CD14-positive monocyte (primary cell): ENCODE measurements at regions not wholly inside any gene's neighbourhood (a gene's known extent, or its start where the extent isn't known, plus 50 kb on each side); places are given as distances from the start of the nearest gene placed in this dataset.

Source experiments
- DNase-seq, 3 donors: peaks; one replicate each; pipeline ENCODE4 v3.0.0-alpha.2; 2011 to 2022
- H2AFZ ChIP-seq: 2 replicates; pipeline ENCODE4 v1.6.0; 2012; ENCODE audit warnings: mild to moderate bottlenecking, low read depth, low read length, inconsistent platforms; ENCODE audit not compliant: insufficient read depth, poor library complexity, severe bottlenecking
- H3K27ac ChIP-seq, 2 donors: 1 replicate in 1 of 2; 2 replicates in 1 of 2; pipeline ENCODE4 v1.5.1; 2012 to 2013; ENCODE audit warnings: low read length in 2 of 2, control low read depth in 1 of 2, inconsistent platforms in 1 of 2, low read depth in 1 of 2, mild to moderate bottlenecking in 1 of 2
- H3K27me3 ChIP-seq, 2 donors: one replicate each; pipeline versions ENCODE4 v1.6.0 to v1.6.1; 2011 to 2013; ENCODE audit warnings: low read length in 2 of 2; ENCODE audit not compliant: control insufficient read depth in 2 of 2, insufficient read depth in 2 of 2
- H3K36me3 ChIP-seq, 2 donors: replicated peaks in 1 of 2; 1 replicate in 1 of 2; 2 replicates in 1 of 2; pipeline versions ENCODE4 v1.5.1 to v1.6.1; 2012 to 2013; ENCODE audit warnings: low read length in 2 of 2, control low read depth in 1 of 2, inconsistent platforms in 1 of 2, mild to moderate bottlenecking in 1 of 2; ENCODE audit not compliant: insufficient read depth in 2 of 2, control insufficient read depth in 1 of 2
- H3K4me1 ChIP-seq, 2 donors: 1 replicate in 1 of 2; 2 replicates in 1 of 2; pipeline versions ENCODE4 v1.5.1 to v1.6.1; 2012 to 2013; ENCODE audit warnings: low read length in 2 of 2, control low read depth in 1 of 2, inconsistent platforms in 1 of 2, mild to moderate bottlenecking in 1 of 2, moderate library complexity in 1 of 2; ENCODE audit not compliant: insufficient read depth in 2 of 2, control insufficient read depth in 1 of 2
- H3K4me2 ChIP-seq: replicated peaks from 2 replicates; pipeline ENCODE3; 2012; ENCODE audit warnings: low read length, moderate library complexity, mild to moderate bottlenecking; ENCODE audit not compliant: poor library complexity, severe bottlenecking; ENCODE audit errors: extremely low read depth
- H3K4me3 ChIP-seq, 3 experiments: fragments of 200-600 bp in 1 of 3; sonication (generic) in 1 of 3; replicated peaks in 1 of 3; 1 replicate in 2 of 3; 2 replicates in 1 of 3; pipeline ENCODE4 v1.5.1; 2011 to 2013; ENCODE audit warnings: low read length in 3 of 3, mild to moderate bottlenecking in 3 of 3, control low read depth in 2 of 3, low read depth in 2 of 3, inconsistent platforms in 1 of 3, moderate library complexity in 1 of 3
- H3K79me2 ChIP-seq: 2 replicates; pipeline ENCODE4 v1.6.0; 2012; ENCODE audit warnings: mild to moderate bottlenecking, control low read depth, inconsistent platforms, low read length, moderate library complexity; ENCODE audit not compliant: insufficient read depth
- H3K9ac ChIP-seq: 2 replicates; pipeline ENCODE4 v1.6.0; 2017; ENCODE audit warnings: low read length, mild to moderate bottlenecking; ENCODE audit not compliant: insufficient read depth, poor library complexity, severe bottlenecking
- H3K9me3 ChIP-seq, 2 donors: replicated peaks in 1 of 2; 1 replicate in 1 of 2; 2 replicates in 1 of 2; pipeline versions ENCODE4 v1.5.1 to v1.6.1; 2012 to 2013; ENCODE audit warnings: low read length in 2 of 2, control low read depth in 1 of 2; ENCODE audit not compliant: control insufficient read depth in 1 of 2, insufficient read depth in 1 of 2
- H4K20me1 ChIP-seq: 2 replicates; pipeline ENCODE4 v1.6.0; 2012; ENCODE audit warnings: mild to moderate bottlenecking, low read length, control low read depth, moderate library complexity; ENCODE audit not compliant: insufficient read depth
- H3K27ac Mint-ChIP-seq, 7 donors: one replicate each; pipeline ENCODE4 v1.8.0; 2020; ENCODE audit warnings: mild to moderate bottlenecking in 7 of 7, mixed read lengths in 7 of 7, moderate library complexity in 6 of 7, inconsistent platforms in 2 of 7
- H3K27me3 Mint-ChIP-seq, 3 donors: one replicate each; pipeline ENCODE4 v1.8.0; 2021 to 2022; ENCODE audit warnings: low read depth in 3 of 3, mild to moderate bottlenecking in 3 of 3, mixed read lengths in 3 of 3, moderate library complexity in 3 of 3, inconsistent platforms in 1 of 3
- H3K36me3 Mint-ChIP-seq, 2 donors: one replicate each; pipeline ENCODE4 v1.8.0; 2020; ENCODE audit warnings: mixed read lengths in 2 of 2, inconsistent platforms in 1 of 2, mild to moderate bottlenecking in 1 of 2
- H3K4me1 Mint-ChIP-seq: one replicate; pipeline ENCODE4 v1.8.0; 2020; ENCODE audit warnings: mild to moderate bottlenecking, mixed read lengths
- H3K4me3 Mint-ChIP-seq, 2 donors: one replicate each; pipeline ENCODE4 v1.8.0; 2020; ENCODE audit warnings: mild to moderate bottlenecking in 2 of 2, mixed read lengths in 2 of 2, moderate library complexity in 1 of 2
- H3K9me3 Mint-ChIP-seq, 7 donors: one replicate each; pipeline ENCODE4 v1.8.0; 2020 to 2022; ENCODE audit warnings: mixed read lengths in 7 of 7, mild to moderate bottlenecking in 6 of 7, moderate library complexity in 6 of 7, inconsistent platforms in 2 of 7
- CTCF ChIP-seq: fragments of 200-600 bp; IDR thresholded peaks from one replicate; pipeline ENCODE4 v1.8.0; 2022; ENCODE audit warnings: antibody characterized with exemption, mild to moderate bottlenecking
- WGBS: methylation state at CpG from one replicate; pipeline ENCODE4 v1.1.5; 2013; ENCODE audit warnings: missing lambda C conversion rate; ENCODE audit not compliant: insufficient coverage; 5-methylcytosine and 5-hydroxymethylcytosine counted together
- intact Hi-C, 2 donors: fragments of 100-400 bp; cut with micrococcal nuclease; formaldehyde crosslinking; loops; one replicate each; pipeline versions ENCODE4 v1.15.0 to v1.15.1; 2023

DNA sequence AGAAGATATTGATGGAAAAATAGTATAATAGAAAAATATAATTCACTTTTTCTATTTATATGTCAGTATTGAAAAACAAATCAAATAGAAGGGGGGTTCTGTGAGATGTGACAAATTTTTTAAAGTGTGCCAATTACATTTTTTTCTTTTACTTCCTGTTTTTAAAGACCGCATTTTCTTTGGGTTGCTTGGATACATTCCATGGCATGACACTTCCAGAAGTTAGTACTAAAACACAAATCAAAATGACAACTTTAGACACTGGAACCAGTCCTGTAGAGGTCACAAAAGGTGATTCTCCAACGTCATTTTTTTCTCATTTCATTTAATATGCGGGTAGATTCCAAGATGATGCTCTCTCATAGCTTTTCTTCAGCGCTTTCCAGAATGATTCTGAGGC lies 116.2 kb upstream of the GNPDA2 start:
- H3K36me3 ChIP-seq = no peaks in the 10 kb centered on the region
- Mint-ChIP-seq H3K27me3 (peaks cover 0 to 2% (median 0%) of the 10 kb centered on the region in 3 donors), H3K36me3 (no peaks in the 10 kb centered on the region), H3K27ac (no peak overlapping the region), H3K4me3 (no peak overlapping the region), H3K4me1 (no peaks in the 10 kb centered on the region), H3K9me3 (no peaks in the 10 kb centered on the region)
- H3K27me3 ChIP-seq = no peaks in the 10 kb centered on the region
- no peaks in the 10 kb centered on the region for H3K79me2 ChIP-seq
- no peak overlapping the region for H2AFZ ChIP-seq
- H3K9ac ChIP-seq = no peak overlapping the region
- no peak overlapping the region for H3K4me2 ChIP-seq
- no peak for DNase-seq
- H3K9me3 ChIP-seq = no peaks in the 10 kb centered on the region
- 50% methylated on average over 2 of the region's 4 CpGs for WGBS
- intact Hi-C loops = no loop called here
- H3K4me3 ChIP-seq = no peak overlapping the region
- no peaks in the 10 kb centered on the region for H4K20me1 ChIP-seq
- H3K27ac ChIP-seq = no peak overlapping the region
- TF ChIP-seq CTCF = no peak
- H3K4me1 ChIP-seq = no peaks in the 10 kb centered on the region

GRCh38 chr4:44817930-44818329 lies 91.6 kb upstream of the GNPDA2 start:
- H3K27me3 ChIP-seq = no peaks in the 10 kb centered on the region
- no peaks in the 10 kb centered on the region for H3K4me1 Mint-ChIP-seq
- peaks cover 0 to 7% (median 2%) of the 10 kb centered on the region in 7 donors for H3K9me3 Mint-ChIP-seq
- H3K4me3 Mint-ChIP-seq = no peak overlapping the region
- H3K27ac Mint-ChIP-seq = no peak overlapping the region
- intact Hi-C loops = no loop called here
- DNase-seq = no peak
- H3K36me3 ChIP-seq = no peaks in the 10 kb centered on the region
- H3K27ac ChIP-seq = no peak overlapping the region
- 100% methylated on average over 1 of the region's 2 CpGs for WGBS
- H3K9me3 ChIP-seq = peaks cover 1 to 13% of the 10 kb centered on the region in 2 donors
- no peak overlapping the region for H3K4me3 ChIP-seq
- H3K36me3 Mint-ChIP-seq = no peaks in the 10 kb centered on the region
- H3K4me1 ChIP-seq = no peaks in the 10 kb centered on the region
- no peaks in the 10 kb centered on the region for H3K79me2 ChIP-seq
- no peak overlapping the region for H2AFZ ChIP-seq
- no peak for TF ChIP-seq CTCF
- no peak overlapping the region for H3K4me2 ChIP-seq
- H4K20me1 ChIP-seq = no peaks in the 10 kb centered on the region
- H3K27me3 Mint-ChIP-seq = no peaks in the 10 kb centered on the region
- no peak overlapping the region for H3K9ac ChIP-seq
